ENCODE measurements at regions not wholly inside any gene's neighbourhood (a gene's known extent, or its start where the extent isn't known, plus 50 kb on each side); places are given as distances from the start of the nearest gene placed in this dataset.

- H2AFZ ChIP-seq (ENCODE audit: low read depth, low read length, severe bottlenecking): no peak overlapping the region
- no peaks in the 10 kb centered on the region for H3K9me3 ChIP-seq (ENCODE audit: insufficient read depth, low read length)
- H4K20me1 ChIP-seq (ENCODE audit: low read depth, low read length): no peaks in the 10 kb centered on the region
- H3K9me2 ChIP-seq (replicated peaks; ENCODE audit: insufficient read depth, low read length): no peaks in the 10 kb centered on the region
- no peak overlapping the region for H3K4me3 ChIP-seq (ENCODE audit: insufficient read depth, low read length, poor library complexity, severe bottlenecking)
- H3F3A ChIP-seq (ENCODE audit: insufficient read depth): no peaks in the 10 kb centered on the region
- no peaks in the 10 kb centered on the region for H3K27me3 ChIP-seq (ENCODE audit: low read length)
- H3K9ac ChIP-seq (ENCODE audit: low read length): no peak overlapping the region
- H3K79me2 ChIP-seq (ENCODE audit: insufficient read depth, low read length): no peaks in the 10 kb centered on the region
- no peak overlapping the region for H3K4me2 ChIP-seq (ENCODE audit: low read depth, low read length, poor library complexity, severe bottlenecking)
- H3K27ac ChIP-seq (ENCODE audit: low read depth, low read length): no peak overlapping the region
- TF ChIP-seq EZH2phosphoT487 (conservative IDR thresholded peaks at IDR 0.05; ENCODE audit: low read length) (no peak), CTCF (IDR thresholded peaks at IDR 0.05; ENCODE audit: insufficient read depth, low read length, poor library complexity, severe bottlenecking) (no peak)
- H3K36me3 ChIP-seq (ENCODE audit: low read length): no peaks in the 10 kb centered on the region
These were observed 146.2 kb upstream of the DKK2 start for GRCh38 chr4:107182347-107182746.

- TF ChIP-seq EZH2phosphoT487 (conservative IDR thresholded peaks at IDR 0.05; ENCODE audit: low read length): no peak
- H3K27me3 ChIP-seq (ENCODE audit: low read length): no peaks in the 10 kb centered on the region
- no peaks in the 10 kb centered on the region for H4K20me1 ChIP-seq (ENCODE audit: low read depth, low read length)
- H2AFZ ChIP-seq (ENCODE audit: low read depth, low read length, severe bottlenecking): no peak overlapping the region
- H3K79me2 ChIP-seq (ENCODE audit: insufficient read depth, low read length): no peaks in the 10 kb centered on the region
- no peaks in the 10 kb centered on the region for H3F3A ChIP-seq (ENCODE audit: insufficient read depth)
- no peaks in the 10 kb centered on the region for H3K9me3 ChIP-seq (ENCODE audit: insufficient read depth, low read length)
- H3K9me2 ChIP-seq (replicated peaks; ENCODE audit: insufficient read depth, low read length): no peaks in the 10 kb centered on the region
- H3K4me3 ChIP-seq (ENCODE audit: insufficient read depth, low read length, poor library complexity, severe bottlenecking): no peak overlapping the region
- H3K27ac ChIP-seq (ENCODE audit: low read depth, low read length): no peak overlapping the region
- H3K4me2 ChIP-seq (ENCODE audit: low read depth, low read length, poor library complexity, severe bottlenecking): no peak overlapping the region
- no peak overlapping the region for H3K9ac ChIP-seq (ENCODE audit: low read length)
- no peaks in the 10 kb centered on the region for H3K36me3 ChIP-seq (ENCODE audit: low read length)
These were observed 130.8 kb upstream of the DKK2 start for GRCh38 chr4:107166873-107167450.

- Histone ChIP-seq H3K27ac (ENCODE audit: low read depth, low read length) (no peak overlapping the region), H3K4me3 (ENCODE audit: insufficient read depth, low read length, poor library complexity, severe bottlenecking) (no peak overlapping the region), H3K9me2 (replicated peaks; ENCODE audit: insufficient read depth, low read length) (no peaks in the 10 kb centered on the region), H4K20me1 (ENCODE audit: low read depth, low read length) (no peaks in the 10 kb centered on the region), H3K27me3 (ENCODE audit: low read length) (no peaks in the 10 kb centered on the region), H3K79me2 (ENCODE audit: insufficient read depth, low read length) (no peaks in the 10 kb centered on the region), H3K4me2 (ENCODE audit: low read depth, low read length, poor library complexity, severe bottlenecking) (no peak overlapping the region), H3F3A (ENCODE audit: insufficient read depth) (no peaks in the 10 kb centered on the region), H3K9ac (ENCODE audit: low read length) (no peak overlapping the region), H3K9me3 (ENCODE audit: insufficient read depth, low read length) (no peaks in the 10 kb centered on the region), H3K36me3 (ENCODE audit: low read length) (no peaks in the 10 kb centered on the region), H2AFZ (ENCODE audit: low read depth, low read length, severe bottlenecking) (no peak overlapping the region)
- TF ChIP-seq CTCF (IDR thresholded peaks at IDR 0.05; ENCODE audit: insufficient read depth, low read length, poor library complexity, severe bottlenecking) (no peak), EZH2phosphoT487 (conservative IDR thresholded peaks at IDR 0.05; ENCODE audit: low read length) (no peak)
These were observed 130.1 kb upstream of the DKK2 start for GRCh38 chr4:107166181-107166580.

- TF ChIP-seq CTCF (IDR thresholded peaks at IDR 0.05; ENCODE audit: insufficient read depth, low read length, poor library complexity, severe bottlenecking): no peak
- no peak for TF ChIP-seq EZH2phosphoT487 (conservative IDR thresholded peaks at IDR 0.05; ENCODE audit: low read length)
- Histone ChIP-seq H4K20me1 (ENCODE audit: low read depth, low read length) (no peaks in the 10 kb centered on the region), H3K27ac (ENCODE audit: low read depth, low read length) (no peak overlapping the region), H2AFZ (ENCODE audit: low read depth, low read length, severe bottlenecking) (no peak overlapping the region), H3K9me2 (replicated peaks; ENCODE audit: insufficient read depth, low read length) (no peaks in the 10 kb centered on the region), H3K79me2 (ENCODE audit: insufficient read depth, low read length) (no peaks in the 10 kb centered on the region), H3K4me2 (ENCODE audit: low read depth, low read length, poor library complexity, severe bottlenecking) (no peak overlapping the region), H3K9me3 (ENCODE audit: insufficient read depth, low read length) (no peaks in the 10 kb centered on the region), H3F3A (ENCODE audit: insufficient read depth) (no peaks in the 10 kb centered on the region), H3K4me3 (ENCODE audit: insufficient read depth, low read length, poor library complexity, severe bottlenecking) (no peak overlapping the region), H3K27me3 (ENCODE audit: low read length) (no peaks in the 10 kb centered on the region), H3K9ac (ENCODE audit: low read length) (no peak overlapping the region), H3K36me3 (ENCODE audit: low read length) (no peaks in the 10 kb centered on the region)
These were observed 128.9 kb upstream of the DKK2 start for GRCh38 chr4:107164962-107165475.

Data from SU-DHL-6 (cell line).